HG03571 (cell line): ENCODE measurements at regions not wholly inside any gene's neighbourhood (a gene's known extent, or its start where the extent isn't known, plus 50 kb on each side); places are given as distances from the start of the nearest gene placed in this dataset.

Source experiments
- ATAC-seq: cut with Tn5 transposase; IDR thresholded peaks from one replicate; pipeline ENCODE4 v1.9.1; 2021; ENCODE audit not compliant: unreplicated experiment

- no peak for ATAC-seq
Measured at GRCh38 chr7:17512181-17512675, 213.8 kb downstream of the AHR start.

GRCh38 chr7:17516771-17517170, 218.3 kb downstream of the AHR start:
- ATAC-seq = no peak

GRCh38 chr7:17520941-17521340, 222.5 kb downstream of the AHR start:
- no peak for ATAC-seq

- ATAC-seq = no peak
Measured at GRCh38 chr7:17521437-17521836, 223.0 kb downstream of the AHR start.

GRCh38 chr7:17523813-17524739, 225.6 kb downstream of the AHR start:
- ATAC-seq = no peak

- ATAC-seq = no peak
Measured at GRCh38 chr7:17524746-17525145, 226.3 kb downstream of the AHR start.

- ATAC-seq = no peak
Measured at GRCh38 chr7:17526621-17527020, 228.2 kb downstream of the AHR start.

- no peak for ATAC-seq
Measured at GRCh38 chr7:17528636-17529035, 230.2 kb downstream of the AHR start.

GRCh38 chr7:17530244-17530643, 231.8 kb downstream of the AHR start:
- ATAC-seq = no peak

- ATAC-seq = no peak
Measured at GRCh38 chr7:17530741-17531421, 232.4 kb downstream of the AHR start.

GRCh38 chr7:17532861-17533404, 234.5 kb downstream of the AHR start:
- no peak for ATAC-seq

GRCh38 chr7:17534348-17534747, 235.9 kb downstream of the AHR start:
- ATAC-seq = no peak

GRCh38 chr7:17535776-17536175, 237.3 kb downstream of the AHR start:
- ATAC-seq = no peak

GRCh38 chr7:17544401-17544800, 245.9 kb downstream of the AHR start:
- no peak for ATAC-seq

GRCh38 chr7:17545348-17545747, 246.9 kb downstream of the AHR start:
- no peak for ATAC-seq

GRCh38 chr7:17546189-17546588, 247.7 kb downstream of the AHR start:
- ATAC-seq = no peak

- ATAC-seq = no peak
Measured at GRCh38 chr7:17546592-17546991, 248.1 kb downstream of the AHR start.

GRCh38 chr7:17548014-17548653, 249.7 kb downstream of the AHR start:
- ATAC-seq = no peak

- no peak for ATAC-seq
Measured at GRCh38 chr7:17549406-17549805, 251.0 kb downstream of the AHR start.

GRCh38 chr7:17552373-17552772, 253.9 kb downstream of the AHR start:
- ATAC-seq = no peak

GRCh38 chr7:17552952-17553351, 254.5 kb downstream of the AHR start:
- no peak for ATAC-seq
